Lung microvascular endothelial cell (primary cell): ENCODE measurements at regions not wholly inside any gene's neighbourhood (a gene's known extent, or its start where the extent isn't known, plus 50 kb on each side); places are given as distances from the start of the nearest gene placed in this dataset.

Experiments
- DNase-seq, 2 donors: peaks; one replicate each; pipeline versions ENCODE4 v3.0.0 to v3.0.0-alpha.2; 2010; ENCODE audit warnings: low read depth in 2 of 2

- DNase-seq: no peak
Observed at GRCh38 chrX:49773993-49774392, 55.1 kb upstream of the PAGE4 start.

GRCh38 chrX:49767236-49767635, 61.9 kb upstream of the PAGE4 start:
- DNase-seq: no peak

- no peak for DNase-seq
Observed at GRCh38 chrX:49762175-49762720, 66.5 kb upstream of the PAGE1 start.

GRCh38 chrX:49761481-49761880, 65.7 kb upstream of the PAGE1 start:
- peak; percentile 15 to 36 for DNase-seq

GRCh38 chrX:49760290-49760890, 64.6 kb upstream of the PAGE1 start:
- DNase-seq: no peak

- DNase-seq: no peak
Observed at GRCh38 chrX:49756692-49757091, 60.9 kb upstream of the PAGE1 start.

GRCh38 chrX:49754233-49754857, 58.6 kb upstream of the PAGE1 start:
- peak; percentile 43 to 61 for DNase-seq

GRCh38 chrX:49753691-49754090, 57.9 kb upstream of the PAGE1 start:
- DNase-seq: no peak

- no peak for DNase-seq
Observed at GRCh38 chrX:49748211-49748956, 52.6 kb upstream of the PAGE1 start.

GRCh38 chrX:49746306-49746705, 50.5 kb upstream of the PAGE1 start:
- no peak for DNase-seq
